ENCODE measurements at regions not wholly inside any gene's neighbourhood (a gene's known extent, or its start where the extent isn't known, plus 50 kb on each side); places are given as distances from the start of the nearest gene placed in this dataset.
A peak's percentile ranks its signal among the peaks of the same experiment; 100 is the strongest.

DNA sequence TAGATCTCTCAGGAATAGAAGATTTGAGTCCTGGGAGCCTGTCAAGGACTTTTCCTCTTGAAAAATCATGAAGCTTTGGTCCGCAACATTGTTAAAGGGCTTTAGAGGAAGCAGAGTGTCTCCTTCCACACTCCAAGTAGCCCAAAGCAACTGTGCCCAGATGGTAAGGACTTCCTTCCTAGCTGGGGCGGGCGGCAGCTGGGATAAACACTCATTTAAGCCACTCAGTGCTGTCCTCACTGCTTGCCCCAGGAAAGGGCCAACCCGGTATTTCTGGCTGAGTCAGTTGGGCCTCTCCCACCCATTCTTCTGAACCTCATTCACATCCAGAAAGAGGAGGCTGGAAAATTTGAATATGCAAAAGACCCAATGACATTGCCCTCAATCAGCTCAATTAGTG, 144.3 kb downstream of the CHIC2 start:
- no peaks in the 10 kb centered on the region for H3K36me3 ChIP-seq (ENCODE audit: control insufficient read depth in 2 of 2, insufficient read depth in 2 of 2, low read length in 2 of 2)
- no peak overlapping the region for H3K9ac ChIP-seq (ENCODE audit: low read length in 2 of 2)
- no peaks in the 10 kb centered on the region for H3K4me1 ChIP-seq (ENCODE audit: control insufficient read depth, insufficient read depth, low read length)
- no peak overlapping the region for H3K4me3 ChIP-seq (ENCODE audit: low read length in 2 of 2)
- H3K9me3 ChIP-seq (ENCODE audit: control insufficient read depth in 2 of 2, low read length in 2 of 2), result no peaks in the 10 kb centered on the region
- H3K27me3 ChIP-seq (ENCODE audit: control insufficient read depth in 1 of 2, insufficient read depth in 2 of 2, low read length in 2 of 2), result no peaks in the 10 kb centered on the region
- H3K27ac ChIP-seq (ENCODE audit: low read length), result no peak overlapping the region

DNA sequence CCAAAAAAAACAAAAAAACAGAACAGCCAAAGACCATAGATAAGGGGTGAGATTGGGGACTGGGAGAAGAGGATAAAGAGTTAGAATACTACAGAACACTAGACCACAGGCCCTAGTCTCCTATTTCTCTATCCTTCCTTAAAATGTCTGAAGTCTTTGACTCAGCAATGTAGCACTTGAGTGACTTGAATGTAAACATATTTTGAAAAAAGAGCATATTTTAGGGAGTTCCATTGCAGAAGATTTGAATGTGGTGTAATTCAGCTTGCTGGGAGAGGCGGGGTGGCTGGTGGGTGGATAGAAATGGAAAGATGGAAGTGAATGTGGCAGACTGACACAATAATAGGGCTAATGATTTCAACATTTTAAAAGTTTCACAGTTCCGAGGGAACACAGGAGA, 144.9 kb downstream of the CHIC2 start:
- no peaks in the 10 kb centered on the region for H3K36me3 ChIP-seq (ENCODE audit: control insufficient read depth in 2 of 2, insufficient read depth in 2 of 2, low read length in 2 of 2)
- no peak overlapping the region for H3K9ac ChIP-seq (ENCODE audit: low read length in 2 of 2)
- H3K4me3 ChIP-seq (ENCODE audit: low read length in 2 of 2), result no peak overlapping the region
- H3K4me1 ChIP-seq (ENCODE audit: control insufficient read depth, insufficient read depth, low read length), result no peaks in the 10 kb centered on the region
- no peak overlapping the region for H3K27ac ChIP-seq (ENCODE audit: low read length)
- no peaks in the 10 kb centered on the region for H3K9me3 ChIP-seq (ENCODE audit: control insufficient read depth in 2 of 2, low read length in 2 of 2)
- no peaks in the 10 kb centered on the region for H3K27me3 ChIP-seq (ENCODE audit: control insufficient read depth in 1 of 2, insufficient read depth in 2 of 2, low read length in 2 of 2)

DNA sequence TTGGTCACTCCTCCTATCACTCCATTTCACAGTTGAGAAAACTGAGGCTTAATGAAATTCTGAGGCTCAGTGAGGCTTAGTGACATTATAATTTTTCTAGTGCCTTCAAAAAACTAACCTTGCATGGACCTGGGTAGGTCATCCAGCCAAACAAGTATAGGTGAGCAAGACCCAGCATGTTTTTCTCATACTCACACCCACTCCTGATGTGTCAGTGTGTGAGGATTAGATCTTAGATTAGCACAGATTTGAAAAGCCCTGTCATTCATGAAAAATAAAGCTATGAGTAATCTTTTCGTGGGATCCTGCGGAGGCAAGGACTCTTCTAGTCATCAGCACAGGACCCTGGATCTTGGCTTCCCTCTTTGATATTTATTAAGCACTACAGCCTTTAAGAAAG, 146.7 kb downstream of the CHIC2 start:
- Histone ChIP-seq H3K9ac (ENCODE audit: low read length in 2 of 2) (no peak overlapping the region), H3K36me3 (ENCODE audit: control insufficient read depth in 2 of 2, insufficient read depth in 2 of 2, low read length in 2 of 2) (no peaks in the 10 kb centered on the region), H3K27me3 (ENCODE audit: control insufficient read depth in 1 of 2, insufficient read depth in 2 of 2, low read length in 2 of 2) (no peaks in the 10 kb centered on the region), H3K9me3 (ENCODE audit: control insufficient read depth in 2 of 2, low read length in 2 of 2) (no peaks in the 10 kb centered on the region), H3K4me3 (ENCODE audit: low read length in 2 of 2) (no peak overlapping the region), H3K27ac (ENCODE audit: low read length) (no peak overlapping the region), H3K4me1 (ENCODE audit: control insufficient read depth, insufficient read depth, low read length) (no peaks in the 10 kb centered on the region)

DNA sequence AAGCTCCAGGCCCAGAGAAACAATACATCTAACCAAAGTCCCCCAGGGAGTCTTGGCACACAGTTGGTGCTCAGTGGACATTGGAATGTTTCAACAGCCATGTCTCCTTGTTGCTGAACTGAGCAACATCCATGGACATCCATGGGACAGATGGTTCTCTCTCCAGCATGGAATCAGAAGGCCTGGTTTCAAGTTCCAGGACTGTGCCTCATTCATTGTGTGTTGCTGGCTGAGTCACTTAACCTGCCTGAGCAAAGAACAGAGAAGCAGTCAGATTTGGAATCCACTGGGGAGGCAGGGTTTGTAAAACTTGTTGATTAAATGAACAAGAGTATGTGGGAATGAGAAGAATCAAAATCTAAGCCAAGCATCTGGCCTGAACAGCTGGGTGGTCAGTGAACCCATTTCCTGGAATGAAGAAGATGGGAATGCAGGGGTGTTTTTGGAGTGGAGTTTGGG, 147.9 kb downstream of the CHIC2 start:
- Histone ChIP-seq H3K9me3 (ENCODE audit: control insufficient read depth in 2 of 2, low read length in 2 of 2) (no peaks in the 10 kb centered on the region), H3K36me3 (ENCODE audit: control insufficient read depth in 2 of 2, insufficient read depth in 2 of 2, low read length in 2 of 2) (no peaks in the 10 kb centered on the region), H3K9ac (ENCODE audit: low read length in 2 of 2) (no peak overlapping the region), H3K4me3 (ENCODE audit: low read length in 2 of 2) (no peak overlapping the region), H3K27me3 (ENCODE audit: control insufficient read depth in 1 of 2, insufficient read depth in 2 of 2, low read length in 2 of 2) (no peaks in the 10 kb centered on the region), H3K27ac (ENCODE audit: low read length) (no peak overlapping the region), H3K4me1 (ENCODE audit: control insufficient read depth, insufficient read depth, low read length) (no peaks in the 10 kb centered on the region)

DNA sequence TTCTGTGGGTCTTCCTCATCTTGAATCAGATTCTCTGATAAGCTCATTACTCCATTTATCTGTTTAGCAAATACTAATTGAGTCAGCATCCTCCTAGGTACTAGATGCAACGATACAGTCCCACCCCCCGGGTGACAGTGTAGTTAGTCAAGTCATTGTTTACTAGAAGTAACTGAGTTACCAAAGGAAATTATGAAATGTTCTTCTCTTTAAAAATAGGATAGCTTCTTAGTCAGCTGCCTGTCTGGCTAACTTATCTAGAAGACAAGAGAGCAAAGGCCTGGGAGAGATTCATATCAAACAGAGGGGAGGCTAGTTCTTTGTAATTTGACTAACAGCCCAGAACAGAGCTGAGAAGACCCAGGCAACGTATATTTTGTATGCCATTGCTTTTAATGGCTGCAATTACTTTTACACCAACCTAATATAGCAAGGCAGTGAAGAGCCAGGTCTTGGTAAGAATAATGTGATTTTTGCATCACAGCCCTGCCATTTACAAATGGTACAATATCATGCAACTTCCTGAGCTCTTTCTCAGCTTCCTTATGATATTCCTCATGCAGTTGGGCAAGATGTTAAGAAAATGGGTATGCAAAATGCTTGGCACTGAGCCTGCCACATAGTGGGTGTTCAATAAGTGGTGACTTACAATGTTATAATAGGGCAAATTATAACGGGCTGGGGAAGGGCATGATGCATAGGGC, 149.9 kb downstream of the CHIC2 start:
- Histone ChIP-seq H3K36me3 (ENCODE audit: control insufficient read depth in 2 of 2, insufficient read depth in 2 of 2, low read length in 2 of 2) (no peaks in the 10 kb centered on the region), H3K27me3 (ENCODE audit: control insufficient read depth in 1 of 2, insufficient read depth in 2 of 2, low read length in 2 of 2) (peaks cover 0 to 3% of the 10 kb centered on the region in 2 donors), H3K4me1 (ENCODE audit: control insufficient read depth, insufficient read depth, low read length) (no peaks in the 10 kb centered on the region), H3K27ac (ENCODE audit: low read length) (no peak overlapping the region), H3K4me3 (ENCODE audit: low read length in 2 of 2) (no peak overlapping the region), H3K9ac (ENCODE audit: low read length in 2 of 2) (no peak overlapping the region), H3K9me3 (ENCODE audit: control insufficient read depth in 2 of 2, low read length in 2 of 2) (no peaks in the 10 kb centered on the region)

DNA sequence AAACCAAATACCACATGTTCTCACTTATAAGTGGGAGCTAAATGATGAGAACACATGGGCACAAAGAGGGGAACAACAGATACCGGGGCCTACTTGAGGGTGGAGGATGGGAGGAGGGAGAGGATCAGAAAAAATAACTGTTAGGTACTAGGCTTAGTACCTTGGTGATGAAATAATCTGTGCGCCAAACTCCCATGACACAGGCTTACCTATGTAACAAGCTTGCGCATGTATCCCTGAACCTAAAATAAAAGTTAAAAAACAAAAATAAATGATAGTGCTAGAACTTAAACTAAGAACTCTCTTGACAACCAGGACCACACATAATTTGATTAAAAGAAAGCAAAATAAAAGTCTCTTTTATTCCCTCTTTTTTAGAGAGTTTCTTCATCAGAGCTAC, 150.6 kb downstream of the CHIC2 start:
- no peak overlapping the region for H3K27ac ChIP-seq (ENCODE audit: low read length)
- H3K9me3 ChIP-seq (ENCODE audit: control insufficient read depth in 2 of 2, low read length in 2 of 2), result no peaks in the 10 kb centered on the region
- no peaks in the 10 kb centered on the region for H3K4me1 ChIP-seq (ENCODE audit: control insufficient read depth, insufficient read depth, low read length)

DNA sequence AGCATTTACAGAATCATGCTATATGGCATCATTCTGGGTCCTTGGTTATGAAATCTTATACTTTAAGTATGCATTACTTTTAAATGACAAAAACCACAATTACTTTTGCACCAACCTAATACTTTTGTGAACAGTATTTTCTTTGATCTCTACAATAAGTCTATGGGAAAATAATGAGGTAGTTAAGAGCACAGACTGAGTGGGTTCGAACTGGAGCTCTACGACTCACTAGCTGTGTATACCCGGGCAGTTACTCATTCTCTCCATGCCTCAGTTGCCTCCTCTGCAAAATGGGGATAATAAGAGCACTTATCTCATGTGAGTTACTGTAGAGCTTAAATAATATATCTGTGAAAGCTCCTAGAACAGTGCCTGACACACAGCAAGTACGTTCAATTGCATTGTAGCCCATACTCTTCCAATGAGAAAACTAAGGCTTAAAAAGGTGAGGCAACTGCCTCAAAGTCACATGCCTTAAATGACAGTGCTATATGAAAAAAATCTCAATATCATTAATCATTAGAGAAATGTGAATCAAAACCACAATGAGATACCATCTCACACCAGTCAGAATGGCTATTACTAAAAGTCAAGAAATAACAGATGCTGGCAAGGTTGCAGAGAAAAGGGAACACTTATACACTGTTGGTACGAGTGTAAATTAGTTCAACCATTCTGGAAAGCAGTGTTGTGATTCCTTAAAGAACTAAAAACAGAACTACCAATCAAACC, 151.5 kb downstream of the CHIC2 start:
- Histone ChIP-seq H3K4me3 (ENCODE audit: low read length in 2 of 2) (no peak overlapping the region), H3K9me3 (ENCODE audit: control insufficient read depth in 2 of 2, low read length in 2 of 2) (no peaks in the 10 kb centered on the region), H3K27me3 (ENCODE audit: control insufficient read depth in 1 of 2, insufficient read depth in 2 of 2, low read length in 2 of 2) (peaks cover 3 to 6% of the 10 kb centered on the region in 2 donors), H3K9ac (ENCODE audit: low read length in 2 of 2) (no peak overlapping the region), H3K36me3 (ENCODE audit: control insufficient read depth in 2 of 2, insufficient read depth in 2 of 2, low read length in 2 of 2) (no peaks in the 10 kb centered on the region), H3K4me1 (ENCODE audit: control insufficient read depth, insufficient read depth, low read length) (no peaks in the 10 kb centered on the region), H3K27ac (ENCODE audit: low read length) (no peak overlapping the region)

More for the DNA sequence above, 150.6 kb downstream of the CHIC2 start:
- Histone ChIP-seq H3K27me3 (ENCODE audit: control insufficient read depth in 1 of 2, insufficient read depth in 2 of 2, low read length in 2 of 2) (peaks cover 0 to 3% of the 10 kb centered on the region in 2 donors), H3K36me3 (ENCODE audit: control insufficient read depth in 2 of 2, insufficient read depth in 2 of 2, low read length in 2 of 2) (no peaks in the 10 kb centered on the region), H3K9ac (ENCODE audit: low read length in 2 of 2) (no peak overlapping the region), H3K4me3 (ENCODE audit: low read length in 2 of 2) (no peak overlapping the region)

DNA sequence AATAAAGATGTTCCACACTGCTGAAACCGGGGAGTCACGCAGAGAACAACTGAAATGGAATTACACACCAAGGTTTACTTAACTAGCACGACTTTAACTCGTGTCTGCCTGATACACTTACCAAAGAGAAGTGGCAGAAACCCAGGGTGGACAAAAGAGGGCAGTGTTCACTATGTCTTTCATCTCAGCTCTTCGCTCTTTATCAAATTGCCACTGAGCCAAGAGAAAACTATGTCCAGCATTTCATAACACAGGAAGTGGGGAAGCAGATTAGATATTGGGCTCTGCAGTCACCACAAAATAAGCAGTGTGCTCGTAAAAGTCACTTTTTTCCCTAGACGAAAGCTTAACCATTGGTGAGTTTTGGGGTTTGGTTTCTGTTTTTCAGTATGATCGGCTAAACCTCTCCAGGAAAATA, 155.7 kb downstream of the CHIC2 start:
- Histone ChIP-seq H3K4me1 (ENCODE audit: control insufficient read depth, insufficient read depth, low read length) (peaks cover 8% of the 10 kb centered on the region), H3K27ac (ENCODE audit: low read length) (no peak overlapping the region), H3K27me3 (ENCODE audit: control insufficient read depth in 1 of 2, insufficient read depth in 2 of 2, low read length in 2 of 2) (peaks cover 19 to 32% of the 10 kb centered on the region in 2 donors), H3K4me3 (ENCODE audit: low read length in 2 of 2) (peak overlapping the region; percentile 9 to 34), H3K9me3 (ENCODE audit: control insufficient read depth in 2 of 2, low read length in 2 of 2) (no peaks in the 10 kb centered on the region), H3K9ac (ENCODE audit: low read length in 2 of 2) (peak overlapping the region in 1 of 2 donors; percentile 23), H3K36me3 (ENCODE audit: control insufficient read depth in 2 of 2, insufficient read depth in 2 of 2, low read length in 2 of 2) (no peaks in the 10 kb centered on the region)

DNA sequence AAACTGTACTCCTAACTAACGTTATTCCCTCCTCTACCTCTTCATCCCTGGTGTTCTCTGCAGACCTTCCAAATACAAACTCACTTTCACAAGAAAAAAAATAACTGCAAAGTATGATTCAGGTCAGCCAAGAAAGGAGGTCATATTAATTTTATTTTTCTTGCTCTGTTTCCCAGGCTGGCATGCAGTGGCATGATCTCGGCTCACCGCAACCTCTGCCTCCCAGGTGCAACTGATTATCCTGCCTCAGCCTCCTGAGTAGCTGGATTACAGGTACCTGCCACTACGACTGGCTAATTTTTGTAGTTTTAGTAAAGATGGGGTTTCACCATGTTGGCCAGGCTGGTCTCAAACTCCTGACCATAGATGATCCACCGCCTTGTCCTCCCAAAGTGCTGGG, 156.6 kb downstream of the CHIC2 start:
- Histone ChIP-seq H3K4me3 (ENCODE audit: low read length in 2 of 2) (no peak overlapping the region), H3K36me3 (ENCODE audit: control insufficient read depth in 2 of 2, insufficient read depth in 2 of 2, low read length in 2 of 2) (no peaks in the 10 kb centered on the region), H3K27me3 (ENCODE audit: control insufficient read depth in 1 of 2, insufficient read depth in 2 of 2, low read length in 2 of 2) (peaks cover 19 to 32% of the 10 kb centered on the region in 2 donors), H3K27ac (ENCODE audit: low read length) (no peak overlapping the region), H3K9me3 (ENCODE audit: control insufficient read depth in 2 of 2, low read length in 2 of 2) (no peaks in the 10 kb centered on the region), H3K4me1 (ENCODE audit: control insufficient read depth, insufficient read depth, low read length) (peaks cover 8% of the 10 kb centered on the region), H3K9ac (ENCODE audit: low read length in 2 of 2) (no peak overlapping the region)

DNA sequence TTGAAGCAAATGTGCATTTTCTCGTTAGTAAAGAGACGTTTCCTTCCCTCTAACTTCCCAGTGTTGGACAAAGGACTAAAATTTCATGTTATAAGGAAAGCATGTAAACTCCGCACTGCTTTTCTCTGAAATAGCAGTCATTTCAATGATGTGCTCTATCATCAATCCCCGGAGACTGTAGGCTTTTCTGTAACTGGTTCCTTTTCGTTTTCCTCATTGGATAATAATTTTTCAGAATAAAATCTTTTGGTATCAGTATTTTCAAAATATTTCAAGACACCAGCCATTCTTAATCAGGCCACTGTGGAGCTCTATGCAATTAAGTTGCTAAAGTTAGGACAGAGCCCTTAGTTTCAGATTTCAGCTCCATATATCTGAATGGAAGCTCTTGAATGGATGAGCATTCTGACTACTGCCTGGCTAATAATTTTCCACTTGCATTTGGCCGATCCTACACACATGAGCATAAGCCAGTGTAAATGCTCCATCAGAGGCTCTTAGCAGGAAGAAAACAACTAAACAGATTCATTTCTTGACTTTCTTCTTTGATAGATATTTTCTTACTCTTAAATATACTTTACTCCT, 157.7 kb downstream of the CHIC2 start:
- no peak overlapping the region for H3K27ac ChIP-seq (ENCODE audit: low read length)
- H3K27me3 ChIP-seq (ENCODE audit: control insufficient read depth in 1 of 2, insufficient read depth in 2 of 2, low read length in 2 of 2), result peaks cover 19 to 32% of the 10 kb centered on the region in 2 donors
- peak overlapping the region in 1 of 2 donors; percentile 61 for H3K4me3 ChIP-seq (ENCODE audit: low read length in 2 of 2)

More for the DNA sequence above, 157.7 kb downstream of the CHIC2 start:
- Histone ChIP-seq H3K9me3 (ENCODE audit: control insufficient read depth in 2 of 2, low read length in 2 of 2) (no peaks in the 10 kb centered on the region), H3K36me3 (ENCODE audit: control insufficient read depth in 2 of 2, insufficient read depth in 2 of 2, low read length in 2 of 2) (no peaks in the 10 kb centered on the region), H3K4me1 (ENCODE audit: control insufficient read depth, insufficient read depth, low read length) (peaks cover 8% of the 10 kb centered on the region), H3K9ac (ENCODE audit: low read length in 2 of 2) (no peak overlapping the region)

All from stomach smooth muscle (tissue), 2 donors.